ENCODE measurements at regions not wholly inside any gene's neighbourhood (a gene's known extent, or its start where the extent isn't known, plus 50 kb on each side); places are given as distances from the start of the nearest gene placed in this dataset.

GRCh38 chrX:110442635-110443034 lies 84.0 kb downstream of the RTL9 start:
- 14 to 17% methylated on average over 1 of the region's 1 CpG; no CpG with 5 or more reads in 2 of the 4 donors for WGBS, 4 donors
- no peak overlapping the region for H3K4me3 ChIP-seq

GRCh38 chrX:110444996-110445395 lies 86.3 kb downstream of the RTL9 start:
- H3K9me3 ChIP-seq (replicated peaks in 1 of 3), result no peaks in the 10 kb centered on the region
- H3K4me1 ChIP-seq (replicated peaks in 1 of 2), result no peaks in the 10 kb centered on the region
- H3K4me3 ChIP-seq, result no peak overlapping the region
- DNase-seq, result no peak
- no peaks in the 10 kb centered on the region for H3K36me3 ChIP-seq (replicated peaks in 1 of 2)
- peaks cover 57% of the 10 kb centered on the region for H3K27me3 ChIP-seq
- 49 to 66% (median 55%) methylated on average over 4 of the region's 4 CpGs for WGBS, 4 donors
- no peak overlapping the region for H3K27ac ChIP-seq
- TF ChIP-seq CTCF (IDR thresholded peaks at IDR 0.05) (no peak), POLR2A (IDR thresholded peaks at IDR 0.05) (no peak)
- intact Hi-C loops (cut with DNase I), result no loop called here

More at GRCh38 chrX:110442635-110443034, 84.0 kb downstream of the RTL9 start:
- TF ChIP-seq CTCF (IDR thresholded peaks at IDR 0.05), result no peak
- Histone ChIP-seq H3K9me3 (replicated peaks in 1 of 3) (no peaks in the 10 kb centered on the region), H3K4me1 (replicated peaks in 1 of 2) (no peaks in the 10 kb centered on the region), H3K27me3 (peaks cover 44% of the 10 kb centered on the region), H3K36me3 (replicated peaks in 1 of 2) (no peaks in the 10 kb centered on the region), H3K27ac (no peak overlapping the region)
- DNase-seq, result peak in 1 of 7 donors; percentile 11
- intact Hi-C loops (cut with DNase I), result no loop called here

GRCh38 chrX:110448459-110448858 lies 89.8 kb downstream of the RTL9 start:
- Histone ChIP-seq H3K9me3 (replicated peaks in 1 of 3) (no peaks in the 10 kb centered on the region), H3K27me3 (peaks cover 61% of the 10 kb centered on the region), H3K4me1 (replicated peaks in 1 of 2) (no peaks in the 10 kb centered on the region), H3K27ac (no peak overlapping the region), H3K36me3 (replicated peaks in 1 of 2) (no peaks in the 10 kb centered on the region), H3K4me3 (no peak overlapping the region)
- TF ChIP-seq CTCF (IDR thresholded peaks at IDR 0.05) (no peak), POLR2A (IDR thresholded peaks at IDR 0.05) (no peak)
- DNase-seq, result no peak
- intact Hi-C loops (cut with DNase I), result no loop called here
- 43 to 66% (median 61%) methylated on average over 7 to 10 of the region's 10 CpGs for WGBS, 4 donors

GRCh38 chrX:110449312-110449711 lies 90.7 kb downstream of the RTL9 start:
- intact Hi-C loops (cut with DNase I), result no loop called here
- no peak for DNase-seq
- H3K36me3 ChIP-seq (replicated peaks in 1 of 2), result no peaks in the 10 kb centered on the region
- no peak overlapping the region for H3K27ac ChIP-seq
- H3K9me3 ChIP-seq (replicated peaks in 1 of 3), result no peaks in the 10 kb centered on the region
- 35 to 49% (median 42%) methylated on average over 1 to 2 of the region's 2 CpGs for WGBS, 4 donors
- no peak overlapping the region for H3K4me3 ChIP-seq
- no peak for TF ChIP-seq CTCF (IDR thresholded peaks at IDR 0.05)
- TF ChIP-seq POLR2A (IDR thresholded peaks at IDR 0.05), result no peak
- no peaks in the 10 kb centered on the region for H3K4me1 ChIP-seq (replicated peaks in 1 of 2)
- peaks cover 52% of the 10 kb centered on the region for H3K27me3 ChIP-seq

Measured in adrenal gland (tissue), 9 donors.